ENCODE measurements at regions not wholly inside any gene's neighbourhood (a gene's known extent, or its start where the extent isn't known, plus 50 kb on each side); places are given as distances from the start of the nearest gene placed in this dataset.
"Not testable (repeated sequence)": the region's sequence is repeated elsewhere in the genome, so short reads cannot be mapped to it uniquely, and the experiment has no call there.

GRCh38 chr17:70320673-70321345, 151.5 kb downstream of the KCNJ2 start:
- no peak for DNase-seq (ENCODE audit: low read depth in 4 of 4, low spot score in 2 of 4)

GRCh38 chr17:70321352-70321751, 152.0 kb downstream of the KCNJ2 start:
- no peak for DNase-seq (ENCODE audit: low read depth in 4 of 4, low spot score in 2 of 4)

- no peak for DNase-seq (ENCODE audit: low read depth in 4 of 4, low spot score in 2 of 4)
Measured at GRCh38 chr17:70323269-70323668, 153.9 kb downstream of the KCNJ2 start.

GRCh38 chr17:70324031-70324430, 154.7 kb downstream of the KCNJ2 start:
- no peak for DNase-seq (ENCODE audit: low read depth in 4 of 4, low spot score in 2 of 4)

- no peak for DNase-seq (ENCODE audit: low read depth in 4 of 4, low spot score in 2 of 4)
Measured at GRCh38 chr17:70327279-70327678, 157.9 kb downstream of the KCNJ2 start.

- no peak for DNase-seq (ENCODE audit: low read depth in 4 of 4, low spot score in 2 of 4)
Measured at GRCh38 chr17:70327723-70328122, 158.4 kb downstream of the KCNJ2 start.

GRCh38 chr17:70329721-70330120, 160.4 kb downstream of the KCNJ2 start:
- DNase-seq (ENCODE audit: low read depth in 4 of 4, low spot score in 2 of 4), result no peak

GRCh38 chr17:70331066-70331465, 161.7 kb downstream of the KCNJ2 start:
- DNase-seq (ENCODE audit: low read depth in 4 of 4, low spot score in 2 of 4), result not testable (repeated sequence)

GRCh38 chr17:70332356-70333210, 163.3 kb downstream of the KCNJ2 start:
- DNase-seq (ENCODE audit: low read depth in 4 of 4, low spot score in 2 of 4), result no peak

- DNase-seq (ENCODE audit: low read depth in 4 of 4, low spot score in 2 of 4), result no peak
Measured at GRCh38 chr17:70336411-70336810, 167.1 kb downstream of the KCNJ2 start.

GRCh38 chr17:70338946-70339354, 169.6 kb downstream of the KCNJ2 start:
- DNase-seq (ENCODE audit: low read depth in 4 of 4, low spot score in 2 of 4), result no peak

- DNase-seq (ENCODE audit: low read depth in 4 of 4, low spot score in 2 of 4), result no peak
Measured at GRCh38 chr17:70343114-70343513, 173.8 kb downstream of the KCNJ2 start.

- DNase-seq (ENCODE audit: low read depth in 4 of 4, low spot score in 2 of 4), result no peak
Measured at GRCh38 chr17:70344386-70345060, 175.2 kb downstream of the KCNJ2 start.

- DNase-seq (ENCODE audit: low read depth in 4 of 4, low spot score in 2 of 4), result no peak
Measured at GRCh38 chr17:70345061-70345460, 175.7 kb downstream of the KCNJ2 start.

GRCh38 chr17:70352834-70353233, 183.5 kb downstream of the KCNJ2 start:
- no peak for DNase-seq (ENCODE audit: low read depth in 4 of 4, low spot score in 2 of 4)

GRCh38 chr17:70353408-70354092, 184.2 kb downstream of the KCNJ2 start:
- DNase-seq (ENCODE audit: low read depth in 4 of 4, low spot score in 2 of 4), result no peak

GRCh38 chr17:70355185-70355584, 185.9 kb downstream of the KCNJ2 start:
- no peak for DNase-seq (ENCODE audit: low read depth in 4 of 4, low spot score in 2 of 4)

- no peak for DNase-seq (ENCODE audit: low read depth in 4 of 4, low spot score in 2 of 4)
Measured at GRCh38 chr17:70357190-70357589, 187.9 kb downstream of the KCNJ2 start.

GRCh38 chr17:70365091-70365583, 195.8 kb downstream of the KCNJ2 start:
- no peak for DNase-seq (ENCODE audit: low read depth in 4 of 4, low spot score in 2 of 4)

GRCh38 chr17:70366386-70366785, 197.1 kb downstream of the KCNJ2 start:
- no peak for DNase-seq (ENCODE audit: low read depth in 4 of 4, low spot score in 2 of 4)

GRCh38 chr17:70368011-70368410, 198.7 kb downstream of the KCNJ2 start:
- no peak for DNase-seq (ENCODE audit: low read depth in 4 of 4, low spot score in 2 of 4)
